GM19463 (cell line): ENCODE measurements at regions not wholly inside any gene's neighbourhood (a gene's known extent, or its start where the extent isn't known, plus 50 kb on each side); places are given as distances from the start of the nearest gene placed in this dataset.

Experiments
- ATAC-seq: cut with Tn5 transposase; IDR thresholded peaks from one replicate; pipeline ENCODE4 v1.9.1; 2021; ENCODE audit warnings: mild to moderate bottlenecking, moderate library complexity; ENCODE audit not compliant: unreplicated experiment

GRCh38 chr2:18384242-18384641 is 176.2 kb downstream of the RDH14 start:
- ATAC-seq, result no peak

- ATAC-seq, result no peak
These were observed 179.1 kb downstream of the RDH14 start for GRCh38 chr2:18381386-18381785.

GRCh38 chr2:18380321-18380720 is 180.1 kb downstream of the RDH14 start:
- ATAC-seq, result no peak

- no peak for ATAC-seq
These were observed 180.6 kb downstream of the RDH14 start for GRCh38 chr2:18379870-18380269.

- peak; percentile 89 for ATAC-seq
These were observed 182.3 kb downstream of the RDH14 start for GRCh38 chr2:18378020-18378653.

GRCh38 chr2:18376936-18377335 is 183.5 kb downstream of the RDH14 start:
- no peak for ATAC-seq

- ATAC-seq, result no peak
These were observed 186.8 kb downstream of the RDH14 start for GRCh38 chr2:18373664-18374063.

- no peak for ATAC-seq
These were observed 187.4 kb downstream of the RDH14 start for GRCh38 chr2:18373081-18373480.

GRCh38 chr2:18372641-18373040 is 187.8 kb downstream of the RDH14 start:
- no peak for ATAC-seq

GRCh38 chr2:18369760-18370159 is 190.7 kb downstream of the RDH14 start:
- ATAC-seq, result no peak

- no peak for ATAC-seq
These were observed 192.4 kb downstream of the RDH14 start for GRCh38 chr2:18368008-18368407.

GRCh38 chr2:18365342-18365741 is 195.1 kb downstream of the RDH14 start:
- no peak for ATAC-seq

- no peak for ATAC-seq
These were observed 197.1 kb downstream of the RDH14 start for GRCh38 chr2:18363348-18363747.

GRCh38 chr2:18362696-18363095 is 197.8 kb downstream of the RDH14 start:
- no peak for ATAC-seq

- ATAC-seq, result no peak
These were observed 202.9 kb downstream of the RDH14 start for GRCh38 chr2:18357537-18357936.

GRCh38 chr2:18356676-18357075 is 203.8 kb downstream of the RDH14 start:
- no peak for ATAC-seq

GRCh38 chr2:18349421-18349820 is 211.0 kb downstream of the RDH14 start:
- no peak for ATAC-seq

- ATAC-seq, result no peak
These were observed 213.6 kb downstream of the RDH14 start for GRCh38 chr2:18346874-18347273.

- ATAC-seq, result no peak
These were observed 214.1 kb downstream of the RDH14 start for GRCh38 chr2:18346344-18346743.

GRCh38 chr2:18345848-18346247 is 214.6 kb downstream of the RDH14 start:
- ATAC-seq, result no peak

GRCh38 chr2:18342901-18343300 is 217.6 kb downstream of the RDH14 start:
- ATAC-seq, result no peak

GRCh38 chr2:18339326-18339725 is 221.1 kb downstream of the RDH14 start:
- ATAC-seq, result no peak

GRCh38 chr2:18336975-18337374 is 223.5 kb downstream of the RDH14 start:
- ATAC-seq, result no peak
